OCI-LY7 (cell line): ENCODE measurements at regions not wholly inside any gene's neighbourhood (a gene's known extent, or its start where the extent isn't known, plus 50 kb on each side); places are given as distances from the start of the nearest gene placed in this dataset.

Experiments
- BruUV-seq: library from RNA; stranded (reverse); fragments of 400-500 nt; replicated peaks from 2 replicates; lab custom pipeline; 2021; lab: Mats Ljungman, UMichigan
- CTCF ChIA-PET: fragments of 300-600 bp; sonication (Branson Sonifier 250); formaldehyde crosslinking; loops from one replicate; lab custom pipeline; 2022; ENCODE audit warnings: antibody characterized with exemption; ENCODE audit not compliant: unreplicated experiment; lab: Charles Lee
- POLR2A ChIA-PET: fragments of 300-600 bp; sonication (Branson Sonifier 250); formaldehyde crosslinking; loops from one replicate; lab custom pipeline; 2022; ENCODE audit warnings: antibody characterized with exemption; lab: Charles Lee
- DNase-seq: peaks from one replicate; pipeline ENCODE4 v3.0.0-alpha.2; 2015; ENCODE audit warnings: low spot score
- H2AFZ ChIP-seq: fragments of 200-600 bp; sonication (generic), shearing (Covaris generic); 2 replicates; pipeline ENCODE4 v1.6.1; 2014; ENCODE audit warnings: mild to moderate bottlenecking, antibody characterized with exemption, low read length, moderate library complexity
- H3K27ac ChIP-seq: fragments of 200-600 bp; sonication (generic); 2 replicates; pipeline ENCODE4 v1.5.1; 2014; ENCODE audit warnings: mixed run types, low read depth, mild to moderate bottlenecking, moderate library complexity, low read length, inconsistent platforms; ENCODE audit not compliant: poor library complexity, severe bottlenecking
- H3K36me3 ChIP-seq: fragments of 200-600 bp; sonication (generic); 2 replicates; pipeline ENCODE4 v1.6.1; 2014; ENCODE audit warnings: mild to moderate bottlenecking, antibody characterized with exemption, low read length, moderate library complexity, mixed read lengths; ENCODE audit not compliant: insufficient read depth
- H3K4me1 ChIP-seq: fragments of 200-600 bp; sonication (generic); 2 replicates; pipeline ENCODE4 v1.5.1; 2014; ENCODE audit warnings: mild to moderate bottlenecking, low read length; ENCODE audit not compliant: insufficient read depth, poor library complexity, severe bottlenecking
- H3K4me2 ChIP-seq: fragments of 200-600 bp; sonication (generic); 2 replicates; pipeline ENCODE4 v1.6.1; 2014; ENCODE audit warnings: mild to moderate bottlenecking, low read length
- H3K4me3 ChIP-seq: fragments of 200-600 bp; sonication (generic); 2 replicates; pipeline ENCODE4 v1.5.1; 2014; ENCODE audit warnings: mild to moderate bottlenecking, low read depth, low read length; ENCODE audit not compliant: poor library complexity, severe bottlenecking
- H3K79me2 ChIP-seq: fragments of 200-600 bp; sonication (generic); 2 replicates; pipeline ENCODE4 v1.6.1; 2016; ENCODE audit warnings: low read depth, mild to moderate bottlenecking, low read length, moderate library complexity, mixed read lengths; ENCODE audit not compliant: insufficient read depth
- H3K9me2 ChIP-seq: fragments of 200-600 bp; sonication (generic); 2 replicates; pipeline ENCODE4 v1.6.1; 2016; ENCODE audit warnings: mild to moderate bottlenecking, low read length, mixed read lengths; ENCODE audit not compliant: insufficient read depth
- H3K9me3 ChIP-seq: fragments of 200-600 bp; sonication (generic); 2 replicates; pipeline ENCODE4 v1.6.1; 2014; ENCODE audit warnings: mild to moderate bottlenecking, mixed run types, low read length, mixed read lengths
- H4K20me1 ChIP-seq: fragments of 200-600 bp; sonication (generic); 2 replicates; pipeline ENCODE4 v1.6.1; 2014; ENCODE audit warnings: mild to moderate bottlenecking, antibody characterized with exemption, low read length, moderate library complexity, mixed read lengths; ENCODE audit not compliant: insufficient read depth
- EZH2phosphoT487 ChIP-seq: fragments of 200-600 bp; sonication (generic); IDR thresholded peaks from 2 replicates; pipeline ENCODE4 v1.6.1; 2018; ENCODE audit warnings: low read depth, borderline replicate concordance, mild to moderate bottlenecking, mixed run types, antibody characterized with exemption, low read length, moderate library complexity, mixed read lengths
- intact Hi-C: fragments of 100-400 bp; cut with micrococcal nuclease; formaldehyde crosslinking; loops from one replicate; pipeline ENCODE4 v1.10.0; 2022; ENCODE audit not compliant: unreplicated experiment
- TF ChIP-seq, protein P1 (sequence below): fragments of 200-600 bp; sonication (generic); conservative IDR thresholded peaks from 2 replicates; pipeline ENCODE4 v1.5.1; 2014; ENCODE audit warnings: mild to moderate bottlenecking, antibody characterized with exemption, low read length, moderate library complexity, mixed read lengths

DNA sequence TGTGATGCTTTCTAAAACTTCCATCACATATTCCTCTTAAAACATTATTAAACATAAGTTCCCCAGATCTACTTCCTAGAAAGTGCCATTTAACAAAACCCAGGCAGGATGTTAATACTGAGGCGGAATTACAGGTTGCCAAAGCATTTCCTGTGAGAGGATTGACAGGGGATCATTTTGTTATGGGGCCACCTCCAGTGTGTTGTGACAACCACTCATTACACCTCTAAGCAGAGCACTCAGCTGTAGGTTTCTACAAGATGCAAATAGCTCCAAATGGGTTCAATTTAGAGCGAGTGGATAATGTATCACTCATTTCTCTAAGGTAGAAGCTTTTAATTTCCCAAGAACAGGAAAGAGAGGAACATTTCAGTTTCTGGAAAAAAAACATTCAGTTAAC lies 1429.5 kb upstream of the ACVR2A start:
- CTCF ChIA-PET = no interaction called here

DNA sequence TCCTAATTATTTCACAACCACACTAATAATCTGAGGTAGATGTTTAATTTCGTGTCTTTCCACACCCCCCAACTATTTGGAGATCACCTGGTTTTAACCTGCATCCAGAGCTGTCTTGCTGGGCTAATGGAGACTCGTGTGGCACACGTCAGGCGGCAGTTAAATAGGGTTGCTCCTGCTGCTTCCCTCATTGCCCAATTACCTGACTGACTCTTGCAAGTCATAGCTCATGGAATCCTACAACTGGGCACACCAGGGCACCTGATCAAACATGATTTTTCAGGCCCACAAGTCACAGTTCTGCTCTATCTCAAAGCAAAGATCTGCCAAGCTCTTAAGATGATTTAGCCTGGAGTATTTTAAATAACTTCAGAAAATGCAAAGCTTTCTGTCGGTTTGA lies 1430.4 kb upstream of the ACVR2A start:
- H3K4me2 ChIP-seq = no peak overlapping the region
- DNase-seq = no peak

More for the DNA sequence above, 1429.5 kb upstream of the ACVR2A start:
- no peak for TF ChIP-seq EZH2phosphoT487
- TF ChIP-seq, protein P1, sequence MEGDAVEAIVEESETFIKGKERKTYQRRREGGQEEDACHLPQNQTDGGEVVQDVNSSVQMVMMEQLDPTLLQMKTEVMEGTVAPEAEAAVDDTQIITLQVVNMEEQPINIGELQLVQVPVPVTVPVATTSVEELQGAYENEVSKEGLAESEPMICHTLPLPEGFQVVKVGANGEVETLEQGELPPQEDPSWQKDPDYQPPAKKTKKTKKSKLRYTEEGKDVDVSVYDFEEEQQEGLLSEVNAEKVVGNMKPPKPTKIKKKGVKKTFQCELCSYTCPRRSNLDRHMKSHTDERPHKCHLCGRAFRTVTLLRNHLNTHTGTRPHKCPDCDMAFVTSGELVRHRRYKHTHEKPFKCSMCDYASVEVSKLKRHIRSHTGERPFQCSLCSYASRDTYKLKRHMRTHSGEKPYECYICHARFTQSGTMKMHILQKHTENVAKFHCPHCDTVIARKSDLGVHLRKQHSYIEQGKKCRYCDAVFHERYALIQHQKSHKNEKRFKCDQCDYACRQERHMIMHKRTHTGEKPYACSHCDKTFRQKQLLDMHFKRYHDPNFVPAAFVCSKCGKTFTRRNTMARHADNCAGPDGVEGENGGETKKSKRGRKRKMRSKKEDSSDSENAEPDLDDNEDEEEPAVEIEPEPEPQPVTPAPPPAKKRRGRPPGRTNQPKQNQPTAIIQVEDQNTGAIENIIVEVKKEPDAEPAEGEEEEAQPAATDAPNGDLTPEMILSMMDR = no peak
- H3K4me2 ChIP-seq = no peak overlapping the region
- H3K79me2 ChIP-seq = no peaks in the 10 kb centered on the region
- no peak overlapping the region for H3K4me3 ChIP-seq
- intact Hi-C loops = no loop called here
- no peak for DNase-seq
- no peak overlapping the region for H3K27ac ChIP-seq
- POLR2A ChIA-PET = no interaction called here
- no peaks in the 10 kb centered on the region for H4K20me1 ChIP-seq
- no peaks in the 10 kb centered on the region for H3K9me2 ChIP-seq
- no peaks in the 10 kb centered on the region for H3K9me3 ChIP-seq
- no TSS peak for BruUV-seq
- H3K4me1 ChIP-seq = no peaks in the 10 kb centered on the region
- no peaks in the 10 kb centered on the region for H3K36me3 ChIP-seq
- no peak overlapping the region for H2AFZ ChIP-seq

DNA sequence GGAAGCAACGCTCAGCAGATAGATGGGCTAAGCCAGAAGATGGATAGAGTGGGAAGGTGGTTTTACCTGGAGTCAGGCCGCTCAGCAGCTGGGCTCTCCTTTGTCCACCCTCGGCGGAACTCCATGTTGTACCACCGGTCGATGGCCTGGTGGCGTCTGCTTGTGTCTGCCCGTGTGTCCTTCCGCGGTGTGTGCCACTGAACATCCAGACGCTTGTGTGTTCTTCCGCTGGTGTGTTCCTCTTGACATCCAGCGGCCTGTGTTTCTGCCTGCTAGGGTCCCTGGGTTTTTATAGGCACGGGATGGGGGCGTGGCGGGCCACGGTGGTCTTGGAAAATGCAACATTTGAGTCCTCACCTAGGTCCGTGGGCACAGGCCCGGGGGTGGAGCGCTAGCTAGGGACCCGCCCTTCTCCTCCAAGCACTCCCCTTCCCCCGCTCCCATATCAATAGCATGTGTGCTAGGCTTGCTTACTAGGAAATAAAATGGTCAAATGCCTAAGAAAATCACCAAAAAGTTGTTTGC lies 1431.7 kb upstream of the ACVR2A start:
- Histone ChIP-seq H3K4me2 (no peak overlapping the region), H2AFZ (no peak overlapping the region), H4K20me1 (no peaks in the 10 kb centered on the region), H3K4me1 (no peaks in the 10 kb centered on the region), H3K9me3 (no peaks in the 10 kb centered on the region), H3K79me2 (no peaks in the 10 kb centered on the region), H3K9me2 (no peaks in the 10 kb centered on the region), H3K4me3 (no peak overlapping the region), H3K36me3 (no peaks in the 10 kb centered on the region), H3K27ac (no peak overlapping the region)
- BruUV-seq = no TSS peak
- POLR2A ChIA-PET = interaction anchor here (0.6 kb wide), 1 partner anchor 1215 kb away, joined by 4 read pairs; no protein-coding TSS in a partner anchor
- intact Hi-C loops = no loop called here
- CTCF ChIA-PET = no interaction called here
- no peak for DNase-seq
- TF ChIP-seq, protein P1 = no peak
- no peak for TF ChIP-seq EZH2phosphoT487

More for the DNA sequence above, 1430.4 kb upstream of the ACVR2A start:
- H2AFZ ChIP-seq = no peak overlapping the region
- intact Hi-C loops = no loop called here
- no peaks in the 10 kb centered on the region for H3K9me2 ChIP-seq
- no peaks in the 10 kb centered on the region for H3K4me1 ChIP-seq
- no peak overlapping the region for H3K4me3 ChIP-seq
- ChIA-PET CTCF (no interaction called here), POLR2A (interaction anchor here (0.8 kb wide), 1 partner anchor 11 kb away, joined by 3 read pairs; no protein-coding TSS in a partner anchor)
- H3K27ac ChIP-seq = no peak overlapping the region
- no peak for TF ChIP-seq EZH2phosphoT487
- TF ChIP-seq, protein P1 = no peak
- BruUV-seq = no TSS peak
- H4K20me1 ChIP-seq = no peaks in the 10 kb centered on the region
- no peaks in the 10 kb centered on the region for H3K36me3 ChIP-seq
- H3K79me2 ChIP-seq = no peaks in the 10 kb centered on the region
- H3K9me3 ChIP-seq = no peaks in the 10 kb centered on the region
